Non-pigmented ciliary epithelial cell (primary cell): ENCODE measurements at regions not wholly inside any gene's neighbourhood (a gene's known extent, or its start where the extent isn't known, plus 50 kb on each side); places are given as distances from the start of the nearest gene placed in this dataset.
"Not testable (repeated sequence)": the region's sequence is repeated elsewhere in the genome, so short reads cannot be mapped to it uniquely, and the experiment has no call there.

Experiments
- DNase-seq: peaks from one replicate; pipeline ENCODE4 v3.0.0-alpha.2; 2010; ENCODE audit warnings: low read depth

DNA sequence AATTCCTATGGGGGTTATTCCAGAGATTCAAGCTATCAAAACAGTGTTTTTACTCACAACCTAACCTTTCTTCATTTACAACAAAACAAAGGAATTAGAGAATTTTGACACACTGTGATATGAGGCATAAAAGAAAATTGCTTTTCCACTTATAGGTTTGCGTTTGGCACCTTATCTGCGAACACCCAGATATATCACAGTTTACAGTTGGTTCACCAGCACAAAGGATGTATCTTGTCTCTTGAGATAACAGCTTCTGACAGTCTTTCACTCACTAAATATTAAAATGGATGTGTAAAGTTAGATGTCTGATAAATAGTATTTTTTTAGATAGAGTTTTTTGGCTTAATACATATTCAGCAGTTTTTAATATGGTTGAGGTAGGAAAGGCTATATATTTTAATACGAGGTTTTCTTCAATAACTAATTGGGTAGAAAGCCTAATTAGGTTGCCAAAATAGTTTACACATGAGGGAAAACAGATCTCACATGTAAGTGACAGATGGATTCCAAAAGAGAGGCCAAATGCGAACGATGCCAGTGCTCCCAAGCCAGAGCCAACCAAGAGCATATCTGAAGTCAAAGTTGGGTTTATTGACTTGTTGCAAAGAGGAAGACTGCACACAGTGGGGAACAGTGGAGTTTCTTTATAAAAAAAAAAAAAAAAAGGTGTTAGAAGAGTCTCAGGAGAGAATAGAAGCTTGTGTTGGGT, 1495.2 kb downstream of the MAT2B start:
- no peak for DNase-seq

DNA sequence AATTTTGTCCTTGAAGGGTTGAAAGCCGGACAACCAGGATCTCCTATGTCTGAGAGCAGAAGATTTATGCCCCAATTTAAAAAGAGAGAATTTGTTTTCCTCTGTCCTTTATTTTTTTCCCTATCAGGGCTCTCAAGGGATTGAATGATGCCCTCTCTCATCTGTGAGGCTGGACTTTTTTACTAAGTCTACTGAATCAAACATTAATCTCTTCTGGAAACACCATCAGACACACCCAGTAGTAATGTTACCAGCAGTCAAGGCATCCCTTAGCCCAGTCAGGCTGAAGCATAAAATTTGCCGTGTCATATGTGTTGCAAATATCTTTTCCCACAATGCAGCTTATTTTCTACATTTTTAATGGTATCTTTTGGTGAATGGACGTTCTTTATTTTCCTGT, 1497.9 kb downstream of the MAT2B start:
- no peak for DNase-seq

- no peak for DNase-seq
Measured at GRCh38 chr5:165004175-165004574, 1498.8 kb downstream of the MAT2B start.

- DNase-seq: no peak
Measured at GRCh38 chr5:165014439-165014838, 1509.0 kb downstream of the MAT2B start.

DNA sequence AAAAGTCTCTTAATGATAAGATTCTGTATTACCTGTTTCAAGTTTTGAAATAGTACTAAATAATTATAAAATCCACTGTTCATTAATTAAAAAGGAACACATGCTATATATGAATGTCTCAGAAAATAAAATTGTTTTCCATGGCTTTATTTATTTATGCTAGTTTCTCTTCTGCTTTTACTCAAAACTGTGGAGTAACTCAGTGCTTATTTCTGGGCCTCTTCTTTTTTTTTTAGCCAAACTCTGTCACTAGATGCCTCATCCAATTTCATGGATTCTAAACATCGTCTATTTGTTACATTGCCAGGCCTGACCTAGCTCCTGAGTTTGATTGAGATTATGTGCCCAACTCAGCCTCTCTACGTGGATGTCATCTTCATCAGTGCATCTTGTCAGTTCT, 1509.7 kb downstream of the MAT2B start:
- no peak for DNase-seq

GRCh38 chr5:165015547-165015946, 1510.1 kb downstream of the MAT2B start:
- no peak for DNase-seq

- DNase-seq: no peak
Measured at GRCh38 chr5:165026971-165027370, 1521.6 kb downstream of the MAT2B start.

- no peak for DNase-seq
Measured at GRCh38 chr5:165028356-165028755, 1522.9 kb downstream of the MAT2B start.

DNA sequence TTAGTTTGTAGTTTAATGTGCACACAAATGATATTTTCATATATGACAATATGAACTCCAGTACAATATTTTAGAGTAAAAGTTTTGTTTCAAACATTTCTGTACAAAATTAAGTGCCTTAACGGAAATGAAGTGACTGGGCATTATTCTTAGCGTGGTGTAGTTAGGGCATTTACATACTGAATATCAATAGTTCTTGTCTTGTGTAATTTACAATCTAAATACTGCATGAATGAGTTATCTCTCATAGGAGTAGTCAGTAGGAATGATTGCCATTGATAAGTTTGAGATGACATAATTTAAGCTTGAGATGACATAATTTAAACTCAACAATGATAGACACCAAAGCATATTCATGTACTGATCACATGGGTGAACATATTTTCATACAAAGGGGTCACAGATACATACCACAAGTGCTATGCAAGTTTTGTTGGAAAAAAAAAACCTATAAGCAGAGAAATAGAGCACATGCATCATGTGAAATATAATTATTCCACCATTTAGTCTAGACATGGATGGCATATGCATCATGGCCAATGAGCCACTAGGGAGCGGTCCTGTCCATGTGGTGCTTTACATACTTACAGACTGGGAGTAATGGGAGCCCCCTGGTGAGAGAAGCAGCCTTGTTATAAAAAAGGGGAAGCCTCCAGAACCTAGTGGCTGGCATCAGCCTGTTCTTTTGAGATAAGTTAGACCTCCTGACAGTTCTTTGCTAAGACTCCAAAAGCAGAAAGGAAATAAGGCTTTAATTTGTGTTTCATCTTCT, 1523.9 kb downstream of the MAT2B start:
- no peak for DNase-seq

DNA sequence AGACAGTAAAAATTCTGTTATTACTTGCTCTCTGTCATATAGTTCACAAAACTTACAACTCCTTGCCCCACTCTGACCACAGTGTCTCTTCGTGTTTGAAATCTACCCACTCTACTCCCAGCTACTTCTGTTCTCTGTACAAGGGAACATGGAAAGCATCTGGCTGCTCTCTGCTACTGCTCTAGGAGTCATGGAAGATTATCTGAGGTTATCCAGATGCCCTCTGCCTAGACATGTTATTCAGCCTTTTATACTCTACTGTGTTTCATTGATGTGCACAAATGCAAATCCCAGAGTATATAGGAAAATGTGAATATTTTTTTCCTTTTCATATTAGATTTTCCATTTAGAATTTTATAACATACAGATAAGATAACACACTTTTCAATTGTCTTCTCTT, 1525.6 kb downstream of the MAT2B start:
- no peak for DNase-seq

GRCh38 chr5:165031371-165031770, 1526.0 kb downstream of the MAT2B start:
- no peak for DNase-seq

DNA sequence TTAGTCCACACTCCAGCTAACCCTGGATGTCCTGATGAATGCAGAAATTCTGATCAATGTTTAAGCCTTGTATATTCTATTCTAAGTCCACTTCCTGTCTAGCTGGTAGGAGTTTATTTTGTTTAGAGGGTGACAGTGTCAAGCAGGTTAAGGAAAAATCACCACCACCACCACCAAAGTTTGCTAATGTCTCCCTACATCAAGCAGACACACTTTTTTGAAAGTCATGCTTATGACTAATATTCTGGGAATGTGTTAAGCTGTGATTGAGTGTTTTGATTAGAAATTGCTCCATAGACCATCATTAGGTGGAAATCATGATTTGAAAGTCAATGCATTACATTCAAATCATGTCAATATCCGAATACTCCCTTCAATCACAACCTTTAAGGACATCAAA, 1530.1 kb downstream of the MAT2B start:
- no peak for DNase-seq

GRCh38 chr5:165039748-165040147, 1534.3 kb downstream of the MAT2B start:
- DNase-seq: no peak

DNA sequence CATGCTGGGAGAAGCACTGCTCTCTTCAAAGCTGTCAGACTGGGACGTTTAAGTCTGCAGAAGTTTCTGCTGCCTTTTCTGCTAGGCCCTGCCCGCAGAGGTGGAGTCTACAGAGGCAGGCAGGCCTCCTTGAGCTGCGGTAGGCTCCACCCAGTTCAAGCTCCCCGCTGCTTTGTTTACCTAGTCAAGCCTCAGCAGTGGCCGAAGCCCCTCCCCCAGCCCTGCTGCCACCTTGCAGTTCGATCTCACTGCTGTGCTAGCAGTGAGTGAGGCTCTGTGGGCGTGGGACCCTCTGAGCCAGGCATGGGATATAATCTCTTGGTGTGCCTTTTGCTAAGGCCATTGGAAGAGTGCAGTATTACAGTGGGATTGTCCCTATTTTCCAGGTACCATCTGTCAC, 1540.5 kb downstream of the MAT2B start:
- not testable (repeated sequence) for DNase-seq

DNA sequence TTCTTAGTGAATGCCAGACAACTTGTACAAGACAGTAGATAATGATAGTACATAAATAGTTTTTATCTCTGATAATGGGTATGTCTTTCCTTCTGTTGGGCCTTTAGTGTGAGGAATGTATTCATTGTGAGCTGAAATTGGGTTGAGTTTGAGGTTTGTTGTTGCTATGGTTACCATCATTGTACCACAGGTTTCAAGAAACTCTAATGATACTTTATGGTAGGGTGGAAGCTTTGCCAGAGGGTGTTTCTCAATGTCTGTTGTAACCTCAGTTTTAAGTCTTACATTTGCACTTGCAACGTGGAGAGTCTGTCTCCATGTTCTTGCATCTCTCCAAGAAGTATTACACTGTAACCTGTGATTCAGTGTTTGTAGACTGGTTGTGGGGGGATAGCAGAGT, 1550.1 kb downstream of the MAT2B start:
- DNase-seq: no peak

DNA sequence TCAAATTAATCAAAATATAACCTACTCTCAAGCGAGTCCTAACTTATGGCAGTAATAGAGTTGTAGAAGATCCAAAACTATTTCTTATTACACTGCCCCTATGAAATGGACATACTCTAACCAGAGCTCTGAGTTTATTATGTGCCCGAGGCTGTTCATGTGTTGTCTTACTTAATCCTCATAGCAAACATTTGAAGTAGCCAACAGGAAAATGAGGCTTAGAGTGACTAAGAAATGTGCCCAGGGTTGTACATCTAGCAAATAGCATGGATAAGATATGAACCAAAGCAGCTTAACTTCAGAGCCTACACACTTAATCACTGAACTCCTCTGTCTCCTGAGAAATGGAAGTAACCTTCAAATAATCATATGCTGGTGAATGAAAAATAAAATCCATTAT, 1551.7 kb downstream of the MAT2B start:
- DNase-seq: no peak

DNA sequence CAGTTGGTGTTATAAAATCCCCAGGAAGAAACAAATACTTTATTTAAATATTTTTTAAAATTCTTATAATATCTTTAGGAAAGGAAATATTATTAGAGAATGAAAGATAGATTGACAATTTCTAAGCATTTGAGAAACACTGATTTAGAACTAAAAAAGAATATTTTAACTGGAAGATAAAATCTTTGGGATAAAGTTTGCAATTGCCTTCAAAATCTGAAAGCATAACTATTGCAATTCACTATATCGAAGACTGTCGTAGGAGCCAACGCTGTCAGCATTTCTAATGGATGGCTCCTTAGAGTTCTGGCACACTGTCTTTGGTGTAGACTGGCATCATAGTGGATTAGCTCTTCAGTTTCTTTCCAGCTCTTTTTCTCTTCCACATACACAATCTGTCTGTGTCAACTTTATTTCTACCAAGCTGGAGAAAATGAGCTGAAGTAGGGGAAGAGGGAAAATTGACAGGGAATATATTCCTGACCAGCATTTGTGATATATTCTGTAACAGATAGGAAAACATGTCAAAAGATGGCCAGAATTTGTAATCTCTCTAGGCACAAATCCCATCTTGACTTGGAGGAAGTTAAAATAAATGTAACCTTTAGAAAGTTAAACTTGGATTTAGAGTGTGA, 1561.4 kb downstream of the MAT2B start:
- DNase-seq: no peak

DNA sequence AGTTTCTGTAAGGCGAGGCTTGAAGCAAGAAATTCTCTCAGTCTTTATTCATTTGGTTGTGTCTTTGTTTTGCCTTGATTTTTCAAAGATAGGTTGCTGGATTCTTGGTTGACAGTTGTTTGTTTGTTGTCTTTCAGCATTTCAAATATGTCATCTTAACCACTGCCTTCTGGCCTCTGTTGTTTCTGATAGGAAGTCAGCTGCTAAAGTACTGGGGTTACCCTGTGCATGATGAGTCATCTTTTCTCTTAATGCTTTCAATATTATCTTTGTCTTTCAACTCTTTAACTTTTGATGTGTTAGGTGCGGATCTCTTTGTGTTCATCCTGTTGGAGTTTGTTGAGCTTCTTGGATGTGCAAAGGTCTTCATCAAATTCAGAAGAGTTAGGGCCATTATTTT, 1571.3 kb downstream of the MAT2B start:
- no peak for DNase-seq

DNA sequence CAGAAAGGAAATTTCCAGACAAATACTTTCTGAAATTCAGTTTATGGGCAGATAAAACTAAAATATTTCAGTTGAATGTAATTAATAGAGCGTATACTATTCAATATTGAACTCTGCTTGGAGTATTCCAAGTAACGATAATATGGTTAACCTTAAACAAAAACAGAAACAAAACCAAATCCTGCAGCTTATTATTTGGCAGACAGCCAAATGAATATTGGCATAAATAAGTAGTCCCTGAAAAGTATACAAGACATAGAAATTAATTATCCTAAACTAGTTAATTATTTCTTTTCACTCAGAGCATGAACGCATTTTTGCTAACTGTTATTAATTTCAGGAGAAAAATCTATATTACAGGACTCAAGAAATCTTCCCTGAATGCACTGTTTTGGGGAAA, 1574.0 kb downstream of the MAT2B start:
- no peak for DNase-seq

DNA sequence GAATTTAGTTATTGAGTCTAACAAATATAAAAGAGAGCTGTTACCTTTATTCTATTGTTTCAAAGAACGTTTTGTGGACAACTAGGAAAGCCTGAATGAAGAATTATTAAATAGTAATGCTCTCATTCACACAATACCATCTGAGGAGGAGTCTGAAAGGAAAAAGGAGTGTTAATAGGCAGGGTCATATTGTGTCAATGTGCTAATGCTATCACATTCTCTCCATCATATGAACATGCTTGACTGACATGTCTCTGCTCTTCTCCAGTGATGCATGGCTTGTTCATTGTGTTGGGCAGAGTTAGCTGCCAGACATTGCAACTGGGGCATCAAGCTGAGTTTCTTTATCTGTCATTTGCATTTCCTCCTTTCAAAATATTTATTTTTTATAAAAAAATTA, 1578.0 kb downstream of the MAT2B start:
- DNase-seq: no peak

DNA sequence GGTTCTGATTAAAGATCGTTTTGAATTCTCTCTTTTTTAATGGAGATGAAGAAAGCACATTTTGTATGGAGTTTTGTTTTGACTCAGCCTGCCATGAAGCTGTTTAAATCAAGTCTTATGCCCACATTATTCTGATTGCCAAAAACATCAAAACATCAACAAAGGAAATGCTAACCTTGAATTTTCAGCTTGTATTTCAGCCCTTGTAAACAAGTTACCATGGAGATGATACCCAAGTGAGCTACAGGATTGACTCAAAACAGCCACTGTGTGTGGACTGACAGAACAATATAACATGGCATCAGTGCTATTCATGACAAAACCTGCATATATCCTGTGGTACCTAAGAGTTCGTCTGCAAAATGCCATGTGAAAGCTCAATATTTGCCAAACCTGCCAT, 1581.0 kb downstream of the MAT2B start:
- DNase-seq: no peak

DNA sequence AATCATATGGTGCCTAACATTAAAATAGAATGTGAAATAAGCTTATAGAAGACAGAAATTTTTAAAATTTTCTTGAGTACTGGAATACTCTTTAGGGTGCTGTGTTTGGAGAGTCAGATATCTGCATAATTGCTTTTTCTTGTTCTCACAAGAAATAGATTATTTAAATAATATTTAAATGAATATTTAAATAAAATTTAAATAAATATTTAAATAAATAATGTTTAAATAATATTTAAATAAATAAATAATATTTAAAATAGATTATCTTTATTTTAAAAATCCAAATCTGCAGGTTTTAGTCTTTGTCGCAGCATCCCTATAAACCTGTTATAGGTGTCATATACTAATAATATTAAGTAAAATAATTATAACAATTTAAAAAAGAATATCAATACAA, 1589.4 kb downstream of the MAT2B start:
- no peak for DNase-seq

GRCh38 chr5:165101709-165102108, 1596.3 kb downstream of the MAT2B start:
- no peak for DNase-seq
